ENCODE measurements at regions not wholly inside any gene's neighbourhood (a gene's known extent, or its start where the extent isn't known, plus 50 kb on each side); places are given as distances from the start of the nearest gene placed in this dataset.
"Not testable (repeated sequence)": the region's sequence is repeated elsewhere in the genome, so short reads cannot be mapped to it uniquely, and the experiment has no call there.

- TF ChIP-seq CTCF (IDR thresholded peaks at IDR 0.05); EZH2 (IDR thresholded peaks at IDR 0.05; ENCODE audit: borderline replicate concordance, insufficient read depth, low read depth, low read length, poor library complexity, severe bottlenecking): not testable (repeated sequence)
Measured at GRCh38 chr12:114064034-114064433, 97.9 kb upstream of the RBM19 start.

All from B cell (primary cell).